HL-60 (cell line): ENCODE measurements at regions not wholly inside any gene's neighbourhood (a gene's known extent, or its start where the extent isn't known, plus 50 kb on each side); places are given as distances from the start of the nearest gene placed in this dataset.

ENCODE experiments used
- DNase-seq, 2 experiments: peaks; one replicate each; pipeline ENCODE4 v3.0.0-alpha.2; 2010 to 2020; ENCODE audit warnings: low read depth in 1 of 2, low spot score in 1 of 2
- H3K27ac ChIP-seq: fragments of 250-450 bp; sonication (Bioruptor Pico); replicated peaks from 2 replicates; pipeline ENCODE4 v1.5.1; 2020; ENCODE audit warnings: mild to moderate bottlenecking, moderate library complexity
- H3K27me3 ChIP-seq: fragments of 250-450 bp; sonication (Bioruptor Pico); 2 replicates; pipeline ENCODE4 v1.5.1; 2021; ENCODE audit warnings: mild to moderate bottlenecking, moderate library complexity; ENCODE audit not compliant: insufficient read depth, poor library complexity, severe bottlenecking
- H3K4me3 ChIP-seq: replicated peaks from 2 replicates; pipeline ENCODE4 v1.5.1; 2011; ENCODE audit warnings: mild to moderate bottlenecking, control low read depth, low read length; ENCODE audit not compliant: insufficient read depth
- GABPA ChIP-seq: IDR thresholded peaks from 2 replicates; pipeline ENCODE4 v1.6.1; 2012; ENCODE audit warnings: low read depth
- POLR2AphosphoS5 ChIP-seq: IDR thresholded peaks from 2 replicates; pipeline ENCODE4 v1.6.1; 2012; ENCODE audit warnings: low read depth
- SPI1 ChIP-seq: IDR thresholded peaks from 2 replicates; pipeline ENCODE4 v1.6.1; 2012; ENCODE audit warnings: low read depth, mild to moderate bottlenecking, borderline replicate concordance
- TF ChIP-seq, protein P1 (sequence below): IDR thresholded peaks from one replicate; pipeline ENCODE4 v1.5.1; 2011; ENCODE audit warnings: low read length, control low read depth, inconsistent platforms; ENCODE audit not compliant: insufficient read depth
- TF ChIP-seq, protein P2 (sequence below): IDR thresholded peaks from 2 replicates; pipeline ENCODE4 v1.6.1; 2012; ENCODE audit warnings: low read depth; ENCODE audit not compliant: insufficient replicate concordance

DNA sequence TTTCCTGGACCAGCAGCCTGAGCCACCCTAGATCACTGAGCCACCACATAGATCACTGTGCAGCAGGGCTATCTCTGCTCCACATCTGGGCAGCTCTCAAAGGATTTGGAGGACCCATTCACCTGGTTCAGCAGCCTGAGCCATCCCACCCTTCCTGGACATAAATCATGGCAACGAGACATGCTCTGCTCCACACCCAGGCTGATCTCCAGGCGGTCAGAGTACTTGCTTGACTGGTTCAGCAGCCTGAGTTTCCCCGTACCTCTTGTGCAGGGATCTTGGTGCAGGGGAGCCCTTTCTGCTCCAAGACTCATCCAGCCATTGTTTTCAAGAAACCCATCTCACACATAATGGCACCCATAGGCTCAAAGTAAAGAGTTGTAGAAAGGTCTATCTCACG is 195.3 kb downstream of the LIG4 start:
- DNase-seq = no peak
- no peak overlapping the region for H3K27ac ChIP-seq
- H3K27me3 ChIP-seq = no peaks in the 10 kb centered on the region
- TF ChIP-seq, protein P1, sequence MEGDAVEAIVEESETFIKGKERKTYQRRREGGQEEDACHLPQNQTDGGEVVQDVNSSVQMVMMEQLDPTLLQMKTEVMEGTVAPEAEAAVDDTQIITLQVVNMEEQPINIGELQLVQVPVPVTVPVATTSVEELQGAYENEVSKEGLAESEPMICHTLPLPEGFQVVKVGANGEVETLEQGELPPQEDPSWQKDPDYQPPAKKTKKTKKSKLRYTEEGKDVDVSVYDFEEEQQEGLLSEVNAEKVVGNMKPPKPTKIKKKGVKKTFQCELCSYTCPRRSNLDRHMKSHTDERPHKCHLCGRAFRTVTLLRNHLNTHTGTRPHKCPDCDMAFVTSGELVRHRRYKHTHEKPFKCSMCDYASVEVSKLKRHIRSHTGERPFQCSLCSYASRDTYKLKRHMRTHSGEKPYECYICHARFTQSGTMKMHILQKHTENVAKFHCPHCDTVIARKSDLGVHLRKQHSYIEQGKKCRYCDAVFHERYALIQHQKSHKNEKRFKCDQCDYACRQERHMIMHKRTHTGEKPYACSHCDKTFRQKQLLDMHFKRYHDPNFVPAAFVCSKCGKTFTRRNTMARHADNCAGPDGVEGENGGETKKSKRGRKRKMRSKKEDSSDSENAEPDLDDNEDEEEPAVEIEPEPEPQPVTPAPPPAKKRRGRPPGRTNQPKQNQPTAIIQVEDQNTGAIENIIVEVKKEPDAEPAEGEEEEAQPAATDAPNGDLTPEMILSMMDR = no peak
- TF ChIP-seq POLR2AphosphoS5 (no peak), SPI1 (no peak), GABPA (no peak)
- TF ChIP-seq, protein P2, sequence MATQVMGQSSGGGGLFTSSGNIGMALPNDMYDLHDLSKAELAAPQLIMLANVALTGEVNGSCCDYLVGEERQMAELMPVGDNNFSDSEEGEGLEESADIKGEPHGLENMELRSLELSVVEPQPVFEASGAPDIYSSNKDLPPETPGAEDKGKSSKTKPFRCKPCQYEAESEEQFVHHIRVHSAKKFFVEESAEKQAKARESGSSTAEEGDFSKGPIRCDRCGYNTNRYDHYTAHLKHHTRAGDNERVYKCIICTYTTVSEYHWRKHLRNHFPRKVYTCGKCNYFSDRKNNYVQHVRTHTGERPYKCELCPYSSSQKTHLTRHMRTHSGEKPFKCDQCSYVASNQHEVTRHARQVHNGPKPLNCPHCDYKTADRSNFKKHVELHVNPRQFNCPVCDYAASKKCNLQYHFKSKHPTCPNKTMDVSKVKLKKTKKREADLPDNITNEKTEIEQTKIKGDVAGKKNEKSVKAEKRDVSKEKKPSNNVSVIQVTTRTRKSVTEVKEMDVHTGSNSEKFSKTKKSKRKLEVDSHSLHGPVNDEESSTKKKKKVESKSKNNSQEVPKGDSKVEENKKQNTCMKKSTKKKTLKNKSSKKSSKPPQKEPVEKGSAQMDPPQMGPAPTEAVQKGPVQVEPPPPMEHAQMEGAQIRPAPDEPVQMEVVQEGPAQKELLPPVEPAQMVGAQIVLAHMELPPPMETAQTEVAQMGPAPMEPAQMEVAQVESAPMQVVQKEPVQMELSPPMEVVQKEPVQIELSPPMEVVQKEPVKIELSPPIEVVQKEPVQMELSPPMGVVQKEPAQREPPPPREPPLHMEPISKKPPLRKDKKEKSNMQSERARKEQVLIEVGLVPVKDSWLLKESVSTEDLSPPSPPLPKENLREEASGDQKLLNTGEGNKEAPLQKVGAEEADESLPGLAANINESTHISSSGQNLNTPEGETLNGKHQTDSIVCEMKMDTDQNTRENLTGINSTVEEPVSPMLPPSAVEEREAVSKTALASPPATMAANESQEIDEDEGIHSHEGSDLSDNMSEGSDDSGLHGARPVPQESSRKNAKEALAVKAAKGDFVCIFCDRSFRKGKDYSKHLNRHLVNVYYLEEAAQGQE = no peak
- H3K4me3 ChIP-seq = no peak overlapping the region

DNA sequence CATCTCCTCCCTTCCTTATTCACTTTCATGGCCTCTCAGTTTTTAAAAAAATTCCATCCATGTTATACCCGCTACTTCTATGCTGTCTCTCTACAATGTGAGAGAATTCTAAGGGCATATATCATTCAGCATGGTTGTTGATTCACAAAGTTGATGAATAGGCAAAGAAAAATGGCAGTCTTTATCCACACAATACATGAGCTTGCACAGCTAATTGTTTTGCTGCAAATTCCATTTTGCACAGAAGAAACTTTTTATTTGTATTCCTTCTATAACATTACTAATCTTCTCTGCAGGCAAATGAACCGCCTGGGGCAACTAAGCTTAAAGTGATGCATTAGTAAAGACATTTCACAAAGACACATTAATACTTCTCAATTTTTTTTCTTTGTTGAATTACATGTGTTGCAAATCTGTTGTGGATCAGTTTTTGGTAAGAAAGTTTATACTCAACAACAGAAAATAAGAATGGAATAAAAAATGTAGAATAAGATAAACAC is 196.9 kb downstream of the LIG4 start:
- H3K4me3 ChIP-seq = no peak overlapping the region
- no peak for DNase-seq
- TF ChIP-seq, protein P2 = no peak
- no peak for TF ChIP-seq GABPA
- TF ChIP-seq, protein P1 = no peak
- no peak for TF ChIP-seq SPI1
- no peak for TF ChIP-seq POLR2AphosphoS5
- no peaks in the 10 kb centered on the region for H3K27me3 ChIP-seq
- no peak overlapping the region for H3K27ac ChIP-seq

DNA sequence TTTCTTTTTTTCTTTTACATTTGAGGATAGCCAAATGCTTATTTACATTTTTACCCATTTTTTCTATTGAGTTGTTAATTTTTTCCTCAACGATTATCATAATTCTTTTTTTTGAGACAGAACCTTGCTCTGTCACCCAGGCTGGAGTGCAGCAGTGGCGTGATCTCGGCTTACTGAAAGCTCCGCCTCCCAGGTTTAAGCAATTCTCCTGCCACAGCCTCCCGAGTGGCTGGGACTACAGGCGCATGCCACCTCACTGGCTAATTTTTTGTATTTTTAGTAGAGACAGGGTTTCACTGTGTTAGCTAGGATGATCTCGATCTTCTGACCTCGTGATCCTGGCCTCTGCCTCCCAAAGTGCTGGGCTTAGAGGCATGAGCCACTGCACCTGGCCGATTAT is 208.7 kb downstream of the LIG4 start:
- DNase-seq = no peak
- no peak overlapping the region for H3K4me3 ChIP-seq
- H3K27ac ChIP-seq = no peak overlapping the region
- TF ChIP-seq, protein P1 = no peak
- TF ChIP-seq GABPA (no peak), POLR2AphosphoS5 (no peak), SPI1 (no peak)
- TF ChIP-seq, protein P2 = no peak
- no peaks in the 10 kb centered on the region for H3K27me3 ChIP-seq
